T-cell (primary cell): ENCODE measurements at regions not wholly inside any gene's neighbourhood (a gene's known extent, or its start where the extent isn't known, plus 50 kb on each side); places are given as distances from the start of the nearest gene placed in this dataset.

Experiments
- ATAC-seq, 4 experiments: fragments of 200-7000 bp in 3 of 4; fragments of 150-1000 bp in 1 of 4; cut with Tn5 transposase; replicated peaks in 1 of 4; 1 replicate in 3 of 4; 2 replicates in 1 of 4; pipeline ENCODE4 v1.10.0; 2021; ENCODE audit warnings: moderate library complexity in 3 of 4, mild to moderate bottlenecking in 2 of 4, moderate number of reproducible peaks in 1 of 4
- CTCF ChIA-PET, 2 donors: fragments of 300-600 bp; sonication (Branson Sonifier 250); formaldehyde crosslinking; loops; one replicate each; lab custom pipeline; 2022; ENCODE audit warnings: antibody characterized with exemption in 2 of 2; lab: Charles Lee
- POLR2A ChIA-PET, 2 donors: fragments of 300-600 bp; sonication (Branson Sonifier 250); formaldehyde crosslinking; loops; one replicate each; lab custom pipeline; 2022; ENCODE audit warnings: antibody characterized with exemption in 2 of 2; lab: Charles Lee
- DNase-seq, 35 experiments: peaks; one replicate each; pipeline versions ENCODE4 v3.0.0 to v3.0.0-alpha.2; 2013 to 2023
- H3K27ac ChIP-seq: one replicate; pipeline ENCODE4 v1.5.1; 2013; ENCODE audit warnings: low read length
- H3K27me3 ChIP-seq, 2 experiments: replicated peaks in 1 of 2; 1 replicate in 1 of 2; 2 replicates in 1 of 2; pipeline versions ENCODE4 v1.6.1 to v1.7.0; 2013; ENCODE audit warnings: low read length in 1 of 2, mixed read lengths in 1 of 2; ENCODE audit not compliant: control insufficient read depth in 2 of 2, insufficient read depth in 2 of 2; ENCODE audit errors: extremely low read depth in 1 of 2
- H3K36me3 ChIP-seq, 2 donors: 1 replicate in 1 of 2; 2 replicates in 1 of 2; pipeline versions ENCODE4 v1.6.1 to v1.7.0; 2013; ENCODE audit warnings: low read length in 1 of 2; ENCODE audit not compliant: control insufficient read depth in 2 of 2, insufficient read depth in 1 of 2; ENCODE audit errors: extremely low read depth in 1 of 2
- H3K4me1 ChIP-seq, 2 experiments: 1 replicate in 1 of 2; 2 replicates in 1 of 2; pipeline versions ENCODE4 v1.6.1 to v1.7.0; 2013; ENCODE audit warnings: low read length in 2 of 2, mixed read lengths in 1 of 2; ENCODE audit not compliant: insufficient read depth in 2 of 2, control insufficient read depth in 1 of 2; ENCODE audit errors: extremely low read depth in 1 of 2
- H3K4me3 ChIP-seq, 2 donors: 1 replicate in 1 of 2; 2 replicates in 1 of 2; pipeline versions ENCODE4 v1.5.1 to v1.7.0; 2013; ENCODE audit warnings: mild to moderate bottlenecking in 2 of 2, low read length in 1 of 2, moderate library complexity in 1 of 2; ENCODE audit not compliant: control insufficient read depth in 1 of 2; ENCODE audit errors: extremely low read depth in 1 of 2
- H3K9me3 ChIP-seq: 2 replicates; pipeline ENCODE4 v1.7.0; 2013
- H3K27ac Mint-ChIP-seq, 2 donors: one replicate each; pipeline ENCODE4 v1.8.0; 2020 to 2021; ENCODE audit warnings: mild to moderate bottlenecking in 2 of 2, mixed read lengths in 2 of 2
- H3K27me3 Mint-ChIP-seq, 2 donors: one replicate each; pipeline ENCODE4 v1.8.0; 2021 to 2022; ENCODE audit warnings: mixed read lengths in 2 of 2
- H3K36me3 Mint-ChIP-seq: one replicate; pipeline ENCODE4 v1.8.0; 2021; ENCODE audit warnings: mixed read lengths
- H3K4me1 Mint-ChIP-seq, 3 donors: one replicate each; pipeline ENCODE4 v1.8.0; 2020 to 2022; ENCODE audit warnings: mixed read lengths in 3 of 3, mild to moderate bottlenecking in 1 of 3
- H3K4me3 Mint-ChIP-seq, 3 donors: one replicate each; pipeline ENCODE4 v1.8.0; 2020 to 2022; ENCODE audit warnings: mild to moderate bottlenecking in 3 of 3, mixed read lengths in 3 of 3, moderate library complexity in 3 of 3
- H3K9me3 Mint-ChIP-seq, 3 donors: one replicate each; pipeline ENCODE4 v1.8.0; 2020 to 2022; ENCODE audit warnings: mixed read lengths in 3 of 3
- WGBS: methylation state at CpG from one replicate; pipeline ENCODE4 v1.1.5; 2013; ENCODE audit warnings: missing lambda C conversion rate; ENCODE audit not compliant: insufficient coverage; 5-methylcytosine and 5-hydroxymethylcytosine counted together

DNA sequence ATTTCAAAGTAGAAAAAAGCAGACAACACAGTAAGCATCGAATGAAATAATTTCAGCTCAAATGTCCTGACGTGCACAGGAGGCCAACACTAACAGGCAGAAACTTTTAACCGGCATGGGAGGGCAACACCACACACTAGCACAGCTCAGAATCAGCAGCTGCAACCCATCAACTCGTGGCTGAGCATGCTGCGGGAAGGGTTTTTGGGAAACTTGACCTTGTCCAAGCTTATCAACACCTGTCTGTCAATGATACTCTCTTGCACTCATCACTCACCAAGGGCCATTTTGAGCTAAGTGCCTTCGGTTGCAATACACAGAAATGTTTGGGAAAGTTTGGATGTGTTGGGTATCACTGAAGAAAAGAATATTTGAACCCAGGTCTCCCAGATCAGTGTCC, 483.7 kb downstream of the TSHZ3 start:
- Histone ChIP-seq H3K27me3 (peaks cover 0 to 9% of the 10 kb centered on the region in 2 experiments), H3K27ac (no peak overlapping the region), H3K36me3 (no peaks in the 10 kb centered on the region), H3K9me3 (no peaks in the 10 kb centered on the region), H3K4me1 (no peaks in the 10 kb centered on the region), H3K4me3 (no peak overlapping the region)
- 77% methylated on average over 4 of the region's 6 CpGs for WGBS
- Mint-ChIP-seq H3K4me3 (no peak overlapping the region), H3K9me3 (no peaks in the 10 kb centered on the region), H3K27me3 (peaks cover 5 to 12% of the 10 kb centered on the region in 2 donors), H3K27ac (no peak overlapping the region), H3K36me3 (no peaks in the 10 kb centered on the region), H3K4me1 (no peaks in the 10 kb centered on the region)
- DNase-seq (no peak), ATAC-seq (no peak)
- ChIA-PET CTCF (no interaction called here), POLR2A (no interaction called here)

DNA sequence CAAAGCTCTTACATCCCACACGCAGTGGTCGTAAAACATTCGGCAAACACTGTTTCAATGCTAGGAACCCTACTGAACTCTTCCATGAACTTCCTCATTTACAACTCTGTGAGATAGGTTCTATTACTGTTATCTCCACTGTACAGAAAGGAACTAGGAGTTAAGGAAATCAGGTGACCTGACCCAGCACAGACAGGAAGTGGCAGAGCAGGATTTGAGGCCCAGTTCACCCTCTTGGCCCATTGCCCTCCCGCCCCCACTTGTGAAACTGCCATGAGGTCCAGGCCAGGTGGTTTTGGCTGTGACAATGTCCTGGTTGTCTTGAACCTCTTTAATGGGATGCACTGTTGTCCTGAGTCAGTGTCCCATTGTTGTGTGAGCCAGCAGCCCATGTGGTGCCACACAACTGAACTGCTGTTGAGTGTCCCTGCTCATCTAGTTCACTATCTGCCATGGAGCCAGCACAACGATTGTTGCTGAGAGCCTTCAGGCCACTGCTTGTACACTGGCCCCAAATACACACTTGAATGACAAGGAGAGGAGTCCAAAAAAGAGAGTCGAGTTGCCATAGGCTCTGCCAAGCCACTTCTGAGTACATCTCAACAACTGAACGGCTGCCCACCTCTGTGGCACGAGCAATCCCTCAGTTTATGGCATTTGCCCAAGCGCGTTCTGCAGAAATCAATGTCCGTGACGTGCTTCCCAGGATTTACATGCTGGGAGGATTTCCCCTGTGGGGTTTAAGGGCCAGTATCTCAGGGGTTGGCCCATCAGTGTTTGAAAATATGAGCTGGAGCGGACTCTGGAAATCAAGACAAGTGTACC, 484.6 kb downstream of the TSHZ3 start:
- no peaks in the 10 kb centered on the region for H3K4me1 Mint-ChIP-seq
- no peak overlapping the region for H3K4me3 Mint-ChIP-seq
- ATAC-seq (no peak), DNase-seq (no peak)
- H3K27me3 Mint-ChIP-seq: peaks cover 5 to 12% of the 10 kb centered on the region in 2 donors
- no peak overlapping the region for H3K4me3 ChIP-seq
- ChIA-PET POLR2A (no interaction called here), CTCF (no interaction called here)
- no peaks in the 10 kb centered on the region for H3K36me3 Mint-ChIP-seq
- no peaks in the 10 kb centered on the region for H3K9me3 ChIP-seq
- no peaks in the 10 kb centered on the region for H3K36me3 ChIP-seq
- no peak overlapping the region for H3K27ac ChIP-seq
- peaks cover 0 to 9% of the 10 kb centered on the region in 2 experiments for H3K27me3 ChIP-seq
- peaks cover 0 to 3% (median 0%) of the 10 kb centered on the region in 3 donors for H3K9me3 Mint-ChIP-seq
- H3K27ac Mint-ChIP-seq: no peak overlapping the region
- WGBS: 68% methylated on average over 8 of the region's 13 CpGs
- H3K4me1 ChIP-seq: no peaks in the 10 kb centered on the region

DNA sequence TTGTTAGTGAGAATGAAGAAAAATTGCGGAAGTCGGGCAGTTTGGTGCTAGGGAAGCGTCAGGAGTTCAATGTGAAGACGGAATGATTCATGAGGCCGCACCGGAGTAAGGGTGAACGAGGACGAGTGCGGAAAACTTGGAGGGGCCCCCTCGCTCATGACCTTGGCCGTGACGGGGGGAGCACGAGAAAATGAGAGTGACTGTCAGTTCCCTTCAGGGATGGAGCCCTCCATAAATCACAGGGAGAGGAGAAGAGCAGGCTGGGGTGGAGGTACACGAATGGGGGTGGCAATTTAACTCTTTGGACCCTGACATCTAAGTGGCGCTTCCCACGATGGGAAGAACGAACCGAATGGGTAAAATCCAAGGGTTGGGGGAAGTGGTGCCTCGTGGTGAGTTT, 486.4 kb downstream of the TSHZ3 start:
- no peak for DNase-seq
- Mint-ChIP-seq H3K4me3 (no peak overlapping the region), H3K9me3 (peaks cover 0 to 3% (median 0%) of the 10 kb centered on the region in 3 donors), H3K27ac (no peak overlapping the region), H3K36me3 (no peaks in the 10 kb centered on the region), H3K4me1 (no peaks in the 10 kb centered on the region), H3K27me3 (peaks cover 5 to 14% of the 10 kb centered on the region in 2 donors)
- Histone ChIP-seq H3K27ac (no peak overlapping the region), H3K4me3 (no peak overlapping the region), H3K36me3 (no peaks in the 10 kb centered on the region), H3K4me1 (no peaks in the 10 kb centered on the region), H3K27me3 (peaks cover 0 to 11% of the 10 kb centered on the region in 2 experiments), H3K9me3 (no peaks in the 10 kb centered on the region)
- 89% methylated on average over 13 of the region's 19 CpGs for WGBS
- ChIA-PET POLR2A (no interaction called here), CTCF (no interaction called here)
- no peak for ATAC-seq

DNA sequence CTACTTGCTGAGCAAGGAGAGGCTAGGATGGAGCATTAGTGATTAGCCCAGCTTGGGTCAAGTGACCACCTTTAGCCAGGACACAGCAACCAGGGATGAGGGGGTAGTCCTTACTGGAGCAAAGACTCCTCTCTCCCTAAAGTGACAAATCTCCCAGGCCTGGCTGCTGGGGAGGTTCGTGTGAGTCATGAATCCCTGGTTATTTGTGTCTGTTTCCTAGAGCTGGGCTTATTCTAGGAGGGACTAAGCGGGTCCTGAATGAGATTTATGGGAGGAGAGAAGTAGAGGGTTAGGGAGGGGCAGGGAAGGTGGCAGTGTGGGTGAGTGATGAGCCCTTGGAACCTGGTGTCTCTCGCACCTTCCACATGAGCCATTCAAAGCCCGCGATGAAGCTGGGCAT, 487.3 kb downstream of the TSHZ3 start:
- POLR2A ChIA-PET: no interaction called here
- H3K4me1 Mint-ChIP-seq: no peaks in the 10 kb centered on the region
- peaks cover 5 to 13% of the 10 kb centered on the region in 2 donors for H3K27me3 Mint-ChIP-seq
- no peak overlapping the region for H3K4me3 Mint-ChIP-seq
- CTCF ChIA-PET: no interaction called here
- no peaks in the 10 kb centered on the region for H3K36me3 ChIP-seq
- peaks cover 0 to 11% of the 10 kb centered on the region in 2 experiments for H3K27me3 ChIP-seq
- H3K9me3 Mint-ChIP-seq: peaks cover 0 to 3% (median 0%) of the 10 kb centered on the region in 3 donors
- 87% methylated on average over 4 of the region's 5 CpGs for WGBS
- ATAC-seq (no peak), DNase-seq (no peak)
- no peak overlapping the region for H3K27ac ChIP-seq
- no peak overlapping the region for H3K4me3 ChIP-seq
- no peaks in the 10 kb centered on the region for H3K9me3 ChIP-seq
- no peak overlapping the region for H3K27ac Mint-ChIP-seq
- H3K4me1 ChIP-seq: no peaks in the 10 kb centered on the region
- no peaks in the 10 kb centered on the region for H3K36me3 Mint-ChIP-seq

DNA sequence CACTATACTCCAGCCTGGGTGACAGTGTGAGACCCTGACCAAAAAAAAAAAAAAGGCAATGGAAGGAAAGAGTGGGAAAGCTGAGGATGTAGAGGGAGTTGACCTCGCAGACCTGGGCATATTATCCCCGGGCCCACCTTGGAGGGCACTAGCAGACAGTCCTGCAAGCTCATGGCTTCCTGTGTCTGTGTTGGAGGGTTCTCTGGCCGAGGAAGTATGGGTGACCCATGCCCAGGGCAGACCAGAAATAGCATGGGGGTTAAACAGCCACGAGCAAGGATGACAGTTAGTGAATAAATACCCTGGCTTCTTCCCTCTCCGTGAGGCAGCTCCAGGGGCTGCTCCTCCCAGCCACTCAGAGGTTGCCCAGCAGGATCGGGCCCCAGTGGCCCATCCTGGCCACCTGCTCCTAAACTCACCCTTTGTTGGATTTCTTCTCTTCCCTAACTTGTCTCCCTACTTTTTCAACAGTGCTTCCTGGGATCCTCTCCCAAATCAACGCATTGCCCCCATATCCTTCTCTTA, 485.8 kb downstream of the ZNF536 start:
- WGBS: 85% methylated on average over 5 of the region's 7 CpGs
- no peaks in the 10 kb centered on the region for H3K36me3 Mint-ChIP-seq
- H3K9me3 Mint-ChIP-seq: peaks cover 0 to 3% (median 0%) of the 10 kb centered on the region in 3 donors

DNA sequence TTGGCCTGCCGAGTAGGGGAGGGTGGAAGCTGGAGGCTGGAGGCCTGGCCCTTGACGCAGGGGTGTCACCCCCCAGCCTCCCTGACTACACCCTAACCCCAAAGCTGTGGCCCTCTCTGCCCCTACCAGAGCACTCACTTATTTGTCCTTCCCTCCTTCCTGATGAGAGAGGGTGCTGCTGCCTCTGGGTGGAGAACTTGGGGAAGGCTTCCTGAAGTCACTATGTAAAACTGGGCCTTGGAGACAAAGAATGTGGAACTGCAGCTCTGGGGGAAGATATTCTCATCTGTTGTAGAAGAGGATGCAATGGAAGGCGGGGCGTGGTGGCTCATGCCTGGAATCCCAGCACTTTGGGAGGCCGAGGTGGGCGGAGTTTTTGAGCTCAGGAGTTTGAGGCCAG, 485.2 kb downstream of the ZNF536 start:
- no peaks in the 10 kb centered on the region for H3K9me3 ChIP-seq
- Mint-ChIP-seq H3K27ac (no peak overlapping the region), H3K4me1 (no peaks in the 10 kb centered on the region), H3K4me3 (no peak overlapping the region), H3K36me3 (no peaks in the 10 kb centered on the region), H3K27me3 (peaks cover 0 to 4% of the 10 kb centered on the region in 2 donors), H3K9me3 (peaks cover 0 to 3% (median 0%) of the 10 kb centered on the region in 3 donors)
- peaks cover 0 to 2% of the 10 kb centered on the region in 2 experiments for H3K27me3 ChIP-seq
- ChIA-PET POLR2A (no interaction called here), CTCF (no interaction called here)
- ATAC-seq (no peak), DNase-seq (no peak)
- WGBS: no CpG with 5 or more reads among the region's 6 CpGs
- H3K4me3 ChIP-seq: no peak overlapping the region
- H3K4me1 ChIP-seq: no peaks in the 10 kb centered on the region
- H3K27ac ChIP-seq: no peak overlapping the region
- no peaks in the 10 kb centered on the region for H3K36me3 ChIP-seq

More for the DNA sequence above, 485.8 kb downstream of the ZNF536 start:
- H3K4me1 Mint-ChIP-seq: no peaks in the 10 kb centered on the region
- DNase-seq (no peak), ATAC-seq (no peak)
- Histone ChIP-seq H3K27me3 (peaks cover 0 to 5% of the 10 kb centered on the region in 2 experiments), H3K4me1 (no peaks in the 10 kb centered on the region), H3K36me3 (no peaks in the 10 kb centered on the region), H3K9me3 (no peaks in the 10 kb centered on the region), H3K27ac (no peak overlapping the region), H3K4me3 (no peak overlapping the region)
- H3K27me3 Mint-ChIP-seq: peaks cover 4 to 9% of the 10 kb centered on the region in 2 donors
- H3K4me3 Mint-ChIP-seq: no peak overlapping the region
- POLR2A ChIA-PET: no interaction called here
- H3K27ac Mint-ChIP-seq: no peak overlapping the region
- CTCF ChIA-PET: no interaction called here
